HG03095 (cell line): ENCODE measurements at regions not wholly inside any gene's neighbourhood (a gene's known extent, or its start where the extent isn't known, plus 50 kb on each side); places are given as distances from the start of the nearest gene placed in this dataset.

Source experiments
- ATAC-seq: cut with Tn5 transposase; IDR thresholded peaks from one replicate; pipeline ENCODE4 v1.9.1; 2021; ENCODE audit warnings: moderate library complexity; ENCODE audit not compliant: unreplicated experiment

GRCh38 chr20:19073584-19074218 is 138.7 kb upstream of the SLC24A3 start:
- no peak for ATAC-seq

- no peak for ATAC-seq
These were observed 138.1 kb upstream of the SLC24A3 start for GRCh38 chr20:19074356-19074755.

GRCh38 chr20:19074828-19075516 is 137.5 kb upstream of the SLC24A3 start:
- ATAC-seq, result peak; percentile 44

- no peak for ATAC-seq
These were observed 134.8 kb upstream of the SLC24A3 start for GRCh38 chr20:19077370-19078220.

- no peak for ATAC-seq
These were observed 133.7 kb upstream of the SLC24A3 start for GRCh38 chr20:19078448-19079373.

GRCh38 chr20:19079536-19080299 is 132.7 kb upstream of the SLC24A3 start:
- ATAC-seq, result no peak

- no peak for ATAC-seq
These were observed 130.5 kb upstream of the SLC24A3 start for GRCh38 chr20:19081937-19082336.

- ATAC-seq, result no peak
These were observed 129.3 kb upstream of the SLC24A3 start for GRCh38 chr20:19083136-19083621.

GRCh38 chr20:19090332-19090731 is 122.1 kb upstream of the SLC24A3 start:
- no peak for ATAC-seq

- ATAC-seq, result no peak
These were observed 117.4 kb upstream of the SLC24A3 start for GRCh38 chr20:19094959-19095541.

- no peak for ATAC-seq
These were observed 116.7 kb upstream of the SLC24A3 start for GRCh38 chr20:19095762-19096161.

GRCh38 chr20:19096843-19097242 is 115.6 kb upstream of the SLC24A3 start:
- no peak for ATAC-seq

GRCh38 chr20:19098117-19098516 is 114.3 kb upstream of the SLC24A3 start:
- ATAC-seq, result no peak

GRCh38 chr20:19098806-19099578 is 113.5 kb upstream of the SLC24A3 start:
- ATAC-seq, result no peak

- ATAC-seq, result no peak
These were observed 112.6 kb upstream of the SLC24A3 start for GRCh38 chr20:19099596-19100545.

GRCh38 chr20:19100975-19101374 is 111.5 kb upstream of the SLC24A3 start:
- ATAC-seq, result no peak

- ATAC-seq, result no peak
These were observed 108.3 kb upstream of the SLC24A3 start for GRCh38 chr20:19104186-19104585.

- ATAC-seq, result no peak
These were observed 104.3 kb upstream of the SLC24A3 start for GRCh38 chr20:19108155-19108554.
